B cell (primary cell): ENCODE measurements at regions not wholly inside any gene's neighbourhood (a gene's known extent, or its start where the extent isn't known, plus 50 kb on each side); places are given as distances from the start of the nearest gene placed in this dataset.

ENCODE experiments used
- EZH2 ChIP-seq: IDR thresholded peaks from 2 replicates; pipeline ENCODE4 v1.6.1; 2012; ENCODE audit warnings: borderline replicate concordance, low read depth, mild to moderate bottlenecking, moderate library complexity, low read length; ENCODE audit not compliant: insufficient read depth, poor library complexity, severe bottlenecking
- TF ChIP-seq, protein P1 (sequence below): fragments of 200-600 bp; IDR thresholded peaks from one replicate; pipeline ENCODE4 v1.8.0; 2022; ENCODE audit warnings: antibody characterized with exemption, mild to moderate bottlenecking

DNA sequence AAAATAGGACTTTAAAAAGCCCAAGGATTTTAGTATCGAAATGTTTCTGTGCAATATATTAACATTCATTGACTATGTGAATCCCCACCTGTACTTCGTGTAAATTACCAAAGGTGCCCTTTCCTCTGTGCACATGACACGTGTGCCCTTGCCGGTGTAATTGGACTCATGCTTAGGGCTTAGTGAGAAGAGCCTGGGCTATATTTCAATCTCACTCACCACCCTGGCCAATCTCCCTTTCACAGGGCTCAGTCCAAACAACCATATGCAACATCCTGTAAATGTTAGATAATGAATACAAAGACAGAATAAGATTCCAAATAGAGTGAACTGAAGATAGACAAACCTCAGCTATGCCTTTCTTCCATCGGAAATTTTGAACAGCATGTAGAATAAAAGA lies 564.3 kb downstream of the USP25 start:
- TF ChIP-seq, protein P1, sequence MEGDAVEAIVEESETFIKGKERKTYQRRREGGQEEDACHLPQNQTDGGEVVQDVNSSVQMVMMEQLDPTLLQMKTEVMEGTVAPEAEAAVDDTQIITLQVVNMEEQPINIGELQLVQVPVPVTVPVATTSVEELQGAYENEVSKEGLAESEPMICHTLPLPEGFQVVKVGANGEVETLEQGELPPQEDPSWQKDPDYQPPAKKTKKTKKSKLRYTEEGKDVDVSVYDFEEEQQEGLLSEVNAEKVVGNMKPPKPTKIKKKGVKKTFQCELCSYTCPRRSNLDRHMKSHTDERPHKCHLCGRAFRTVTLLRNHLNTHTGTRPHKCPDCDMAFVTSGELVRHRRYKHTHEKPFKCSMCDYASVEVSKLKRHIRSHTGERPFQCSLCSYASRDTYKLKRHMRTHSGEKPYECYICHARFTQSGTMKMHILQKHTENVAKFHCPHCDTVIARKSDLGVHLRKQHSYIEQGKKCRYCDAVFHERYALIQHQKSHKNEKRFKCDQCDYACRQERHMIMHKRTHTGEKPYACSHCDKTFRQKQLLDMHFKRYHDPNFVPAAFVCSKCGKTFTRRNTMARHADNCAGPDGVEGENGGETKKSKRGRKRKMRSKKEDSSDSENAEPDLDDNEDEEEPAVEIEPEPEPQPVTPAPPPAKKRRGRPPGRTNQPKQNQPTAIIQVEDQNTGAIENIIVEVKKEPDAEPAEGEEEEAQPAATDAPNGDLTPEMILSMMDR, result no peak
- TF ChIP-seq EZH2, result no peak
